KMS-11 (cell line): ENCODE measurements at regions not wholly inside any gene's neighbourhood (a gene's known extent, or its start where the extent isn't known, plus 50 kb on each side); places are given as distances from the start of the nearest gene placed in this dataset.
"Not testable (repeated sequence)": the region's sequence is repeated elsewhere in the genome, so short reads cannot be mapped to it uniquely, and the experiment has no call there.

Source experiments
- H2AFZ ChIP-seq: fragments of 200-600 bp; sonication (generic); 2 replicates; pipeline ENCODE4 v1.6.1; 2016; ENCODE audit warnings: antibody characterized with exemption, mixed run types, low read depth
- H3K27ac ChIP-seq: fragments of 200-600 bp; sonication (generic); 2 replicates; pipeline ENCODE4 v1.6.1; 2016; ENCODE audit warnings: mild to moderate bottlenecking, mixed run types
- H3K27me3 ChIP-seq: fragments of 200-600 bp; sonication (generic); 2 replicates; pipeline ENCODE4 v1.6.1; 2017; ENCODE audit warnings: mild to moderate bottlenecking, low read depth, mixed run types, moderate library complexity; ENCODE audit not compliant: insufficient read depth
- H3K36me3 ChIP-seq: fragments of 200-600 bp; sonication (generic); 2 replicates; pipeline ENCODE4 v1.6.1; 2017; ENCODE audit warnings: mild to moderate bottlenecking, mixed run types; ENCODE audit not compliant: insufficient read depth
- H3K4me1 ChIP-seq: fragments of 200-600 bp; sonication (generic); 2 replicates; pipeline ENCODE4 v1.6.1; 2016; ENCODE audit warnings: mild to moderate bottlenecking, low read depth, mixed run types; ENCODE audit not compliant: poor library complexity, severe bottlenecking
- H3K4me2 ChIP-seq: fragments of 200-600 bp; sonication (generic); 2 replicates; pipeline ENCODE4 v1.7.0; 2016; ENCODE audit warnings: mild to moderate bottlenecking, mixed run types
- H3K4me3 ChIP-seq: fragments of 200-600 bp; sonication (generic); IDR thresholded peaks from 2 replicates; pipeline ENCODE4 v1.6.1; 2017; ENCODE audit warnings: low read depth, low read length, mixed read lengths; ENCODE audit not compliant: insufficient read depth
- H3K79me2 ChIP-seq: fragments of 200-600 bp; sonication (generic); 2 replicates; pipeline ENCODE4 v1.6.1; 2016; ENCODE audit warnings: low read depth, mixed run types; ENCODE audit not compliant: insufficient read depth
- H3K9ac ChIP-seq: fragments of 200-600 bp; sonication (generic); 2 replicates; pipeline ENCODE4 v1.6.1; 2016; ENCODE audit warnings: mild to moderate bottlenecking, mixed run types
- H4K20me1 ChIP-seq: fragments of 200-600 bp; sonication (generic); 2 replicates; pipeline ENCODE4 v1.6.1; 2016; ENCODE audit warnings: mild to moderate bottlenecking, mixed run types; ENCODE audit not compliant: insufficient read depth
- CTCF ChIP-seq: fragments of 200-600 bp; sonication (generic); conservative IDR thresholded peaks from 2 replicates; pipeline ENCODE4 v1.6.1; 2017; ENCODE audit warnings: low read depth, mild to moderate bottlenecking, antibody characterized with exemption, low read length, moderate library complexity, mixed read lengths

- Histone ChIP-seq H3K4me1 (no peaks in the 10 kb centered on the region), H3K9ac (no peak overlapping the region), H3K36me3 (no peaks in the 10 kb centered on the region), H3K27me3 (no peaks in the 10 kb centered on the region), H3K79me2 (no peaks in the 10 kb centered on the region), H2AFZ (no peak overlapping the region), H4K20me1 (no peaks in the 10 kb centered on the region), H3K4me2 (no peak overlapping the region), H3K27ac (no peak overlapping the region), H3K4me3 (no peak overlapping the region)
- no peak for TF ChIP-seq CTCF
Observed at GRCh38 chr4:95929448-95930064, 89.7 kb downstream of the PDHA2 start.

- TF ChIP-seq CTCF, result no peak
Observed at GRCh38 chr4:95939141-95939540, 99.2 kb downstream of the PDHA2 start.

GRCh38 chr4:95949136-95949765 lies 109.4 kb downstream of the PDHA2 start:
- Histone ChIP-seq H3K9ac (no peak overlapping the region), H3K4me3 (no peak overlapping the region), H3K27me3 (no peaks in the 10 kb centered on the region), H3K4me2 (no peak overlapping the region), H3K4me1 (no peaks in the 10 kb centered on the region), H3K27ac (no peak overlapping the region), H4K20me1 (no peaks in the 10 kb centered on the region), H2AFZ (no peak overlapping the region), H3K79me2 (no peaks in the 10 kb centered on the region), H3K36me3 (no peaks in the 10 kb centered on the region)
- TF ChIP-seq CTCF, result no peak

More at GRCh38 chr4:95939141-95939540, 99.2 kb downstream of the PDHA2 start:
- H2AFZ ChIP-seq, result no peak overlapping the region
- no peaks in the 10 kb centered on the region for H3K4me1 ChIP-seq
- H4K20me1 ChIP-seq, result no peaks in the 10 kb centered on the region
- H3K79me2 ChIP-seq, result no peaks in the 10 kb centered on the region
- H3K9ac ChIP-seq, result no peak overlapping the region
- H3K36me3 ChIP-seq, result no peaks in the 10 kb centered on the region
- H3K27ac ChIP-seq, result no peak overlapping the region
- H3K4me3 ChIP-seq, result no peak overlapping the region
- H3K4me2 ChIP-seq, result no peak overlapping the region
- no peaks in the 10 kb centered on the region for H3K27me3 ChIP-seq

GRCh38 chr4:95949808-95950207 lies 109.9 kb downstream of the PDHA2 start:
- no peaks in the 10 kb centered on the region for H3K79me2 ChIP-seq

GRCh38 chr4:95952538-95952937 lies 112.6 kb downstream of the PDHA2 start:
- not testable (repeated sequence) for H4K20me1 ChIP-seq, H2AFZ ChIP-seq, H3K27ac ChIP-seq, H3K27me3 ChIP-seq, H3K4me2 ChIP-seq, H3K36me3 ChIP-seq, H3K79me2 ChIP-seq, H3K4me3 ChIP-seq, H3K9ac ChIP-seq, H3K4me1 ChIP-seq

More at GRCh38 chr4:95949808-95950207, 109.9 kb downstream of the PDHA2 start:
- Histone ChIP-seq H2AFZ (no peak overlapping the region), H3K4me2 (no peak overlapping the region), H4K20me1 (no peaks in the 10 kb centered on the region), H3K4me3 (no peak overlapping the region), H3K27ac (no peak overlapping the region), H3K4me1 (no peaks in the 10 kb centered on the region), H3K36me3 (no peaks in the 10 kb centered on the region), H3K9ac (no peak overlapping the region), H3K27me3 (no peaks in the 10 kb centered on the region)
- no peak for TF ChIP-seq CTCF
